ENCODE measurements at regions not wholly inside any gene's neighbourhood (a gene's known extent, or its start where the extent isn't known, plus 50 kb on each side); places are given as distances from the start of the nearest gene placed in this dataset.

DNA sequence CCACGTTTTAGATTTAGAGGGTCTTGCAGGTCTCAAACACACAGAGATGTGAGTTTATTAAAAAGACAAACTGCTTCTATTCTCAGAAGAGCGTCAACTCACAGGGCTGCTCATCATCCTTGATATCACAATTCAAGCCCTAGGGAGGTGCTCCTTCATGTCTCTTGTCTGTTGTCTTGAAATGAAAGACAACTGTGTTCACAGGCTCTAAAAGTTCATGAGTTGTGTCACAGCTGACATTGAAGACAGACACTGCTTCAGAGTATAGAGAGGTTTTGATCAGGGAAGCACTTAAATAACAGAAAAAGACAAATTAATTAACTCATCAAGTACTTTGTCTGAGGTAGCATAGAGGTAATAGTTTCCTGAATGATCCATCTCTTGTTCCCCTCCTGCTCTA is 1917.6 kb upstream of the WWC1 start:
- DNase-seq: no peak

DNA sequence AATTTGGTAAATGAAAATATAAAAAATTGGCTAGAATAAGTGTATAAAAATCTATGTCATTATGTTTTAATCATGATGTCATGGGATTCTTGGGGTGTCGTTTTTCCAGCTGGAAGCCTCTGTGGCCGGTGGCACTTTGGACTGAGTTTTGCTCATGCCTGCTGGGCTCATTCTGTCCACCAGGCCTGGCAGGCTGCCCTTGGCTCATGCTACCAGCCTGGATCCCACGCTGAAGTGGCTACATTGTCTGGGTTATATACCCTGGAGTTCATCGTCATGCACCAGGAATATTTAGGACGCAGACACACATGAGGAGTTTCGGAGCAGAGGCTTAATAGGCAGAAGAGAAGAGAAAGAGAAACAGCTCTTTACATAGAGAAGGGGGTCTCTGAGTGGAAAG is 1913.7 kb upstream of the WWC1 start:
- DNase-seq: peak in 1 of 2 experiments; percentile 30

GRCh38 chr5:166379517-166379916 is 1911.9 kb upstream of the WWC1 start:
- DNase-seq: no peak

- no peak for DNase-seq
Measured at GRCh38 chr5:166382031-166382430, 1909.4 kb upstream of the WWC1 start.

- DNase-seq: no peak
Measured at GRCh38 chr5:166398131-166398530, 1893.3 kb upstream of the WWC1 start.

DNA sequence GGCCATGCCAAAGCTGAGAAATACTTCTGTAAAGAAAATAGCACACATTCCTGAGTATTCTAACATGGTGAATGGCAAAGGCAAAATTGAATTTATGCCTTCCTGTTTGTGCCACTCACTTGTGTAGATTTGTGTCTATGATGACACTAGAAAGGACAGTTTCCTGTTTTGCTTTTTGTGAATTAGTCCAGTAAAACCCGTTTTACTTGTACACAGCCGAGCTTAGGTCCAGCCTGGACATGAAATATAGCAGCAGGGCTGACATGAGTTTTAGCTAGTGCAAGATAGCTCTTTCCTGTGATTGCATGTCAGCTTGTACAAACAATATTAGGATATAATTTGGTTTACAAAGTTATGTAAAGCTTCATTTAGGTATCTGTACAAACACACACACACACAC is 1891.7 kb upstream of the WWC1 start:
- no peak for DNase-seq

DNA sequence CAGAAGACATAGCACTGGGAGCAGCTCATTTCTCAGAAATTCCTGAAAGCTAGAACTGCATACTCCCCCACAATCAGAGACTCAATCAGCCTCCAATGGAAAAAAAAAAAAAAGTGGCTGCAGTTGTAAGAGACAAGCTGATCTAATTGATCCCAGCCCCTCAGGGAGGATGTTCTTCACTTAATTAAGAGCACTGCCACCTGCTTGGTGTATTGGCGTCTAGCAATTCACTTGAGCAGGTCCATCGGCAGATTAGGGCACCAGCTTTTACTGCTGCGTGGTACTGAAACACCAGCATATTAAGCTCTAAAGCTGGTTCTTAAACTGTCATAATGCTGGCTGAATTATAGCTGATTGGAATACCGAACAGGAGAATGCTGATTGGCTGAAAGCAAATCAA is 1890.1 kb upstream of the WWC1 start:
- no peak for DNase-seq

GRCh38 chr5:166412191-166412590 is 1879.3 kb upstream of the WWC1 start:
- DNase-seq: no peak

DNA sequence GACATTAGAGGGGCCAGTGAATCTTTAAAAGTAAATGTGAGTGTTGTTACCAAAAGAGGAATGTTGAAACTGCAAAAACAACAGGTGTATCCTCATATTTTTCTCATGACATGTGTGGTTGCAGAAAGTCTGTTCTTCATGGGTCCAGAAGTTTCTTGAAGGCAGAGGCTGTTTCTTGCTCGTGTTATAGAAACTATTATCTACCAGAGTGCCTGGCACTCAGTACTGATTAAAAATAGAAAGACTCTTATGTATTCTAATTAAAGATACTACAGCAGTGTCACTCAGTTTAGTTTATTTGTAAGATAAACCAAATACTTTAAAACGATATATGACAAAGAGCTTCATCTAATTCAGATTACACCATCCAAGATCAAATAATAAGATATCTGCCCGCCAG is 1864.2 kb upstream of the WWC1 start:
- no peak for DNase-seq

DNA sequence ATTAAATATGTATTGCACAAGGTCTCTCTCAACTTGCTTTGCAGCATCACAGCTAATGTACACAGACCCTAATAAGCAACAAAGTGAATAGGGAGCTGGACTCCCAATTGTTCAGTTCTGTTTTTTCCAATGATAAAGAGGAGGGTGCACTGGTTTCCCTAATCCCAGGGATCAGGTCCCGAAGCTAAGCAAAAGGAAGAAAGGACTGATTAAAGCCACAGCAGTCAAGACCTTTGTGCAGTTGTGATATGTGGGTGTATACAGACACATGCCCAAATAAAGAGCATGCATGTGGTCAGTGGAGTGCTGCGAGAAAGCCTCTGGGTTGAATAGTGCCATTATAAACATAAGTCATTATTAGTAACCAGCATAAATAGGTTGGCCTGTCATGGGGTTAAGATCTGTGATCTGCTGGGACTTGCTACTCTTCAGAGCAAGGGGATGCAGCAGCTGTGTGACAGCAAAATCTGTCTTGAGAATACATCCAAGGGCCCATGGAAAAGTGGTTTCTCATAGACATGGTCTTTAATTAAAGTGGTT is 1863.1 kb upstream of the WWC1 start:
- DNase-seq: no peak

DNA sequence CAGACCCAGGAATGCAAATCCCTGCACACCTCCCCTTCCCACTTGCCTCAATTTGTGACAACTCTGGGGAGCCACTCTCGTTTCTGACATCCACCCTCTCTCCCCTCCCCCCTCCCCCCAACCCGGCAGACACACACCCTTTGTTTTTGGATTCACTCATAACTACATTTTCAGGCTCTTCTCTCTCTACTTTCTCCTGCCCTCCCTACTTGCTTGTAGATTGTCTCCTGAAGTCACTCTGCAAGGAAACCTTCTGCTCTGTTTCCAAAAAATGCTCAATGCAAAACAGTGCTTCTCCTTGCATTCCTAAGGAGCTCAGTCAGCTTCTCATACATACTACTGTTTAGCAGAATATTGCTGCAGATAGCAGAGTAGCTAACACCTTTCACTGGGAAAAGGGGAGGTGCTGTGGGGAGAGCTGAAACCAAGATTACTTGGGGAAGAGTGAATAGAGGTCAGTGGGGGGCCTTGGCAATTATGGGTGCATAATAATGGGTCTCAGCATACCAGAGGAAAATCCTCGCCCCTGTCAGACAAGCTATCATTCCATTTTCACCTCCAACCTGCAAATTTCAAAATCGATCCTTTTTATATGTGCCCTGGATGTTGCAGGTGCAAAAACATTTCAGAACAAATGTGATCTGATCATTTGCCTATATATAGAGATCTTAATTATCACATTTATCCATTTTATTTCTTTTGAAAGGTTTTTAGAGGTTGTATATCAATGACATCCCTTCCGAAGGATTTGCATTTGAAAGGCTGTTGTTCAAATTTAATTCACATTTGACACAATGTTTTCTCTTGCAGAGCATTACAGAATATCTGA is 1860.7 kb upstream of the WWC1 start:
- no peak for DNase-seq

DNA sequence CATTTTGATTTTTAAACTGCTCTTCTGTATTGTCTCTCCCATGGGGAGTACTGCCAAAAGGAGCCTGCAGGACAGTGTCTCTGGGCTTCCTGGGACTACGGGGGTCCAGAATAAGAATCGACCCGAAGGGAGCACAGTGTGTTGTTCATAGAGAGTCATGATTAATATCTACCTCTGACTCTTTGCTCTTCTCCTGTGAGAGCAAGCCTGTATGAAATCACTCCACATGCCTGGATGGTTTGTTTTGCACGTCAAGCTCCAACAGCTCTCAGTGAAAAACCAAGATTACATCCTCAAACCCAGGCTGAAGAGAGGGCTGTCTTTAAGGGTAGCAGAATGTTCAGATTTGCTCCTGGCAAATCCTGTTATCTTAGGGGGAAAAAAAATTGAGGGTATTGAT is 1860.0 kb upstream of the WWC1 start:
- no peak for DNase-seq

DNA sequence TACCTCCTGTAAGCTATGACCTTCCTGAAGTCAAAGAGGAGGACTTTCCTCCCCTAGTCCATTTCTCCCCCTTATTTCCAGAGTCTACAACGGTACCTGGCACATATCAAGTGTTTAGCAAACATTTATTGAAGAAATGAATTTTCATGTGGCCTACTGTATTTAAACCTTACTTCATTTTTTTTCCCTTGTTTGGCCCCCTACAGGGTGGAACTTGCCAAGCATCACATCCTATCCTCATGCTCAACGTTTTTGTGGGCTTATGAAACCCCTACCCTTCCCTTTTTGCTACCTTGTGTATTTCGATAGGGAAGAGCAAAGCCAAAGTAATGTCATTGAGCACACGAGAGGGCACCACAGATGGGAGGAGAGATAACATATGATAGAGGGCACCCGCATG is 1857.8 kb upstream of the WWC1 start:
- DNase-seq: no peak

GRCh38 chr5:166436872-166437271 is 1854.6 kb upstream of the WWC1 start:
- DNase-seq: no peak

GRCh38 chr5:166486348-166486747 is 1805.1 kb upstream of the WWC1 start:
- no peak for DNase-seq

DNA sequence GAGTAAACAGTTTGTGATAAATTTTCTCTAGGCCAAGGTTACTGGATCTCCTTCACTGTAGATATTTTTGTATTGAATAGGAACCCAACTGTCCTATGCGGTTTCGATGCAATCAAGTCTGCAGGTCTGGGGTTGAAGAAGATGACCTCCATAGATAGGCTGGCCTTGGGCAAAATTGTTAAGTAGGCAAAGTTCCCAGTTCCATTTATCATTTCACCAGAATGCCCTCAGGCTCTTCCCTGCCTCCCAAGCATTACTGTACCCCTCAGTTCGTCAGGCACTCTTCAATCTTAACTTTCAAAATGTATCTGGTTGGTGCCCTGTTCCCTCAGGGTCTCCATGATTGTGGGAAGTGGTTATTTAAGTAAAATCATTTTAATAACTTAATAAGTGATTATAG is 1802.9 kb upstream of the WWC1 start:
- no peak for DNase-seq

DNA sequence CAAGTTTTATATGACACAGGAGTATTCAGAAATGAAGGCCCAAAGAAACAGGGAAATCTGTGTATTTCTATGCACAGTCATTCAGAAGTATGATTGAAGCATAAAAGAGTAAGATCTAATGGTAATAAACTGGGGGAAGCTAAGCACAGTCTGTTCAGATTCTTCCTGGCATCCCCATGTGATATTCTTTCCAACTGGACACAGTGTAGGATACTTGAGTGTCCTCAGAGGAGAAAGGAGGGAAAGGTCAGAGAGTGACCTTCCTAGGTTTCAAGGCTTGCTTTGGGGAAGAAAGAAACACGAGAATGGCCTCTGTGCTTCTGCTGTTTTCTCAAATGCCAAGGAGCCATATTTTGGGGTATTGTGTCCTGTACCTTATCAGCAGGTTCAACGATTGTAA is 1798.4 kb upstream of the WWC1 start:
- DNase-seq: no peak

GRCh38 chr5:166493612-166494011 is 1797.8 kb upstream of the WWC1 start:
- peak in 1 of 2 experiments; percentile 5 for DNase-seq

- no peak for DNase-seq
Measured at GRCh38 chr5:166497496-166498104, 1793.8 kb upstream of the WWC1 start.

GRCh38 chr5:166499447-166500240 is 1791.8 kb upstream of the WWC1 start:
- DNase-seq: no peak

- no peak for DNase-seq
Measured at GRCh38 chr5:166503506-166503905, 1787.9 kb upstream of the WWC1 start.

- peak; percentile 70 to 72 for DNase-seq
Measured at GRCh38 chr5:166505067-166505466, 1786.4 kb upstream of the WWC1 start.

DNA sequence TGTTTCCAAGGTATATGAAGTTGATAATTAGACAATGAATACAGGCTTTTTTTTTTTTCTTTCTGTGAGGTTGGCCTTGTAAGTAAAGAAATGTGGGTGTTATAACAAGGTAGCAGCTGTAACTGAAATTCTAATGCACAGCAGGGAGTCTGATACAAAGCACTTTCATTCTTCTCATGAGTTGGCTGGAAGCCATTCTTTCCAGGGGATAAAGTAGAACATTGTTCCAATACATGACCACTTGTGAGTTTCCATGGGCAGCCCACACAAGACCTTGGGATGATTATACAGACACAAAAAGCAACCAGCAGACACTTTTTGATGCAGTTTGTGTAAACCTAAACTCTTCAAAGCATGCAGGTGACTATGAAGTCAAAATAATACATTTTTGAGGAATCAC is 1785.9 kb upstream of the WWC1 start:
- peak; percentile 12 to 51 for DNase-seq
